K562 (cell line): ENCODE measurements at regions not wholly inside any gene's neighbourhood (a gene's known extent, or its start where the extent isn't known, plus 50 kb on each side); places are given as distances from the start of the nearest gene placed in this dataset.

Experiments used
- ATAC-seq: fragments of 200-7000 bp; cut with Tn5 transposase; 3 replicates; pipeline ENCODE4 v1.9.1; 2020; ENCODE audit warnings: moderate library complexity
- BruUV-seq: library from RNA; stranded (reverse); fragments of 400-500 nt; replicated peaks from 2 replicates; lab custom pipeline; 2021; lab: Mats Ljungman, UMichigan
- CTCF ChIA-PET: fragments of 300-600 bp; formaldehyde crosslinking; extraction: SDS; loops from one replicate; lab custom pipeline; 2021; ENCODE audit warnings: low intra/inter-chr PET ratio; lab: Yijun Ruan, JAX
- POLR2A ChIA-PET: fragments of 300-600, 350-650 bp; sonication (Branson Sonifier 250); formaldehyde crosslinking; extraction: SDS; loops from one replicate; lab custom pipeline; 2021; ENCODE audit warnings: antibody characterized with exemption, inconsistent platforms; lab: Yijun Ruan, JAX
- DNase-seq, 4 experiments: peaks; one replicate each; pipeline versions ENCODE4 v3.0.0 to v3.0.0-alpha.2; 2011 to 2018; ENCODE audit warnings: low spot score in 3 of 4, mixed read lengths in 3 of 4; ENCODE audit errors: extremely low read depth in 1 of 4
- FAIRE-seq: peaks from 2 replicates; lab custom pipeline; 2011; peaks lifted over from hg19 to GRCh38; lab: Jason Lieb, UNC
- H2AFZ ChIP-seq: 2 replicates; pipeline ENCODE4 v1.6.0; 2011; ENCODE audit warnings: low read depth, low read length, control low read depth, inconsistent platforms
- H3K27ac ChIP-seq: fragments of 200-600 bp; 3 replicates; pipeline ENCODE4 v1.8.0; 2011; ENCODE audit warnings: low read depth, mild to moderate bottlenecking, control low read depth, inconsistent platforms, low read length, moderate library complexity, mixed read lengths; ENCODE audit errors: extremely low read depth
- H3K27me3 ChIP-seq, 2 experiments: fragments of 300-600 bp in 1 of 2; 2 replicates in 1 of 2; 3 replicates in 1 of 2; pipeline versions ENCODE4 v1.6.0 to v1.8.0; 2011; ENCODE audit warnings: inconsistent platforms in 2 of 2, low read length in 2 of 2, mild to moderate bottlenecking in 1 of 2, mixed read lengths in 1 of 2, moderate library complexity in 1 of 2; ENCODE audit not compliant: control insufficient read depth in 2 of 2, insufficient read depth in 2 of 2
- H3K36me3 ChIP-seq: fragments of 300-600 bp; 3 replicates; pipeline ENCODE4 v1.8.0; 2011; ENCODE audit warnings: mild to moderate bottlenecking, low read length, inconsistent platforms; ENCODE audit not compliant: control insufficient read depth, insufficient read depth
- H3K4me1 ChIP-seq, 2 experiments: fragments of 200-600 bp in 1 of 2; replicated peaks in 1 of 2; 2 replicates in 1 of 2; 3 replicates in 1 of 2; pipeline versions ENCODE4 v1.5.1 to v1.8.0; 2011; ENCODE audit warnings: inconsistent platforms in 2 of 2, low read length in 2 of 2, mild to moderate bottlenecking in 1 of 2, mixed read lengths in 1 of 2, moderate library complexity in 1 of 2; ENCODE audit not compliant: control insufficient read depth in 2 of 2, insufficient read depth in 2 of 2
- H3K4me2 ChIP-seq: 2 replicates; pipeline ENCODE4 v1.6.1; 2011; ENCODE audit warnings: low read length, control low read depth, inconsistent platforms, mixed read lengths; ENCODE audit not compliant: insufficient read depth
- H3K4me3 ChIP-seq: fragments of 200-600 bp; sonication (generic), shearing (Covaris generic); 2 replicates; pipeline ENCODE4 v1.5.1; 2016; ENCODE audit warnings: control low read depth, inconsistent platforms
- H3K79me2 ChIP-seq: fragments of 200-600 bp; 3 replicates; pipeline ENCODE4 v1.8.0; 2011; ENCODE audit warnings: low read length, inconsistent platforms; ENCODE audit not compliant: control insufficient read depth, insufficient read depth
- H3K9ac ChIP-seq, 2 experiments: 2 replicates each; pipeline versions ENCODE4 v1.6.0 to v1.6.1; 2011; ENCODE audit warnings: low read depth in 2 of 2, low read length in 2 of 2, control low read depth in 1 of 2, inconsistent platforms in 1 of 2, mild to moderate bottlenecking in 1 of 2, mixed read lengths in 1 of 2; ENCODE audit not compliant: insufficient read depth in 1 of 2
- H3K9me1 ChIP-seq: one replicate; pipeline ENCODE4 v1.6.0; 2011; ENCODE audit warnings: inconsistent platforms, mild to moderate bottlenecking, low read length, moderate library complexity; ENCODE audit not compliant: control insufficient read depth, insufficient read depth
- H3K9me3 ChIP-seq: replicated peaks from 2 replicates; pipeline ENCODE4 v1.5.1; 2011; ENCODE audit warnings: low read depth, low read length, inconsistent platforms; ENCODE audit not compliant: control insufficient read depth, insufficient read depth
- H4K20me1 ChIP-seq: replicated peaks from 2 replicates; pipeline ENCODE4 v1.6.1; 2011; ENCODE audit warnings: low read length, inconsistent platforms, mixed read lengths; ENCODE audit not compliant: control insufficient read depth, insufficient read depth
- CBX5 ChIP-seq: IDR thresholded peaks from 2 replicates; pipeline ENCODE4 v1.6.1; 2014; ENCODE audit warnings: low read depth, borderline replicate concordance
- CTBP1 ChIP-seq: fragments of 450-650 bp; IDR thresholded peaks from 2 replicates; pipeline ENCODE4 v1.6.1; 2016; ENCODE audit warnings: borderline replicate concordance
- MAFK ChIP-seq: IDR thresholded peaks from 2 replicates; pipeline ENCODE4 v1.6.1; 2011; ENCODE audit warnings: low read length, improper control_type of control experiment
- NCOA4 ChIP-seq: fragments of 450-650 bp; IDR thresholded peaks from 2 replicates; pipeline ENCODE4 v1.6.1; 2018; ENCODE audit warnings: mild to moderate bottlenecking; ENCODE audit not compliant: partially characterized antibody
- POLR3G ChIP-seq: IDR thresholded peaks from 2 replicates; pipeline ENCODE4 v1.6.1; 2011; ENCODE audit not compliant: insufficient read length, insufficient replicate concordance; ENCODE audit errors: extremely low read depth
- STAT5A ChIP-seq: IDR thresholded peaks from 2 replicates; pipeline ENCODE4 v1.6.1; 2012; ENCODE audit warnings: low read length, inconsistent platforms, borderline replicate concordance
- TAF9B ChIP-seq: fragments of 450-650 bp; IDR thresholded peaks from 2 replicates; pipeline ENCODE4 v1.6.1; 2018; ENCODE audit warnings: mild to moderate bottlenecking; ENCODE audit not compliant: partially characterized antibody
- TBL1XR1 ChIP-seq, 2 experiments: IDR thresholded peaks; 2 replicates each; pipeline ENCODE4 v1.6.1; 2012; ENCODE audit warnings: improper control_type of control experiment in 2 of 2, low read length in 2 of 2, mild to moderate bottlenecking in 1 of 2
- TRIM24 ChIP-seq, 2 experiments: fragments of 450-650 bp; IDR thresholded peaks; 2 replicates each; pipeline ENCODE4 v1.6.1; 2016
- YY1 ChIP-seq, 3 experiments: IDR thresholded peaks; 2 replicates each; pipeline ENCODE4 v1.6.1; 2011; ENCODE audit warnings: low read length in 2 of 3, mild to moderate bottlenecking in 2 of 3, moderate library complexity in 2 of 3, borderline replicate concordance in 1 of 3, control low read depth in 1 of 3, low read depth in 1 of 3; ENCODE audit not compliant: insufficient read depth in 3 of 3, insufficient replicate concordance in 2 of 3, control insufficient read depth in 1 of 3, insufficient read length in 1 of 3; ENCODE audit errors: extremely low read depth in 1 of 3
- ZC3H8 ChIP-seq: fragments of 450-650 bp; IDR thresholded peaks from 2 replicates; pipeline ENCODE4 v1.6.1; 2017
- ZNF197 ChIP-seq: fragments of 200-800 bp; sonication (Bioruptor generic); IDR thresholded peaks from 2 replicates; pipeline ENCODE4 v1.6.1; 2016; ENCODE audit warnings: low read depth, missing genetic modification characterization, missing compliant biosample characterization
- WGBS: fragments of 100-300 bp; shearing (Covaris generic); methylation state at CpG from one replicate; pipeline ENCODE4 v1.1.6; 2016; ENCODE audit warnings: low coverage, mixed read lengths; ENCODE audit not compliant: insufficient coverage; ENCODE audit errors: missing lambda C conversion rate; 5-methylcytosine and 5-hydroxymethylcytosine counted together
- in situ Hi-C: fragments of 300-500 bp; cut with MboI; formaldehyde crosslinking; loops from 4 replicates; pipeline ENCODE4 v1.15.0; 2018; ENCODE audit warnings: inconsistent platforms, mixed read lengths
- intact Hi-C: fragments of 100-400 bp; cut with micrococcal nuclease; formaldehyde crosslinking; loops from 2 replicates; pipeline ENCODE4 v1.14.2; 2022
- TF ChIP-seq, protein P1 (sequence below): fragments of 450-650 bp; conservative IDR thresholded peaks from 2 replicates; pipeline ENCODE4 v1.6.1; 2016; ENCODE audit warnings: missing genetic modification characterization, low read depth, mild to moderate bottlenecking, missing compliant biosample characterization, moderate library complexity
- TF ChIP-seq, protein P2 (sequence below): fragments of 450-650 bp; IDR thresholded peaks from 2 replicates; pipeline ENCODE4 v1.6.1; 2016; ENCODE audit warnings: borderline replicate concordance
- TF ChIP-seq, protein P3 (sequence below): sonication (generic); formaldehyde crosslinking; IDR thresholded peaks from 2 replicates; pipeline ENCODE4 v1.8.0; 2022; ENCODE audit warnings: mild to moderate bottlenecking, low read depth, missing genetic modification reagents
- TF ChIP-seq, protein P4 (sequence below): fragments of 250-450 bp; sonication (Bioruptor Pico); IDR thresholded peaks from 2 replicates; pipeline ENCODE4 v1.5.0; 2021

DNA sequence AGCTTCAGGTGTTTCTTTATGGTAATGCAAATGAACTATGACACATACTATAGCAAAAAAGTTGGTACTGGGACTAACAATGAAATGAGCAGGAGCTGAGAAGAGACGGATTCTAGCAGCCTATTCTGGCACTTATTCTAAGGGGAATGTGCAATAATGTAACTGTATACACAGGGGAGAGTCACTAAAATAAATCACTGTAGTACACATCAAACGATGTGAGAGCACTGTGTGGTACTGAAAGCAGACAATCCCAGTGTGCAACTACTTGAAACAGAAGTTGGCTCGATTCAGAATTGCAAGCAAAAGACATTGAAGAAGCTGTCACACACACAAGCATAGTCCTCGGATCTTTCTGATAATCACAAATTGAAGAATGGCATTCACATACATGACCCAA, 1713.0 kb upstream of the CDH9 start:
- Histone ChIP-seq H3K9ac (no peak overlapping the region), H4K20me1 (no peaks in the 10 kb centered on the region), H3K9me3 (no peaks in the 10 kb centered on the region), H3K27me3 (no peaks in the 10 kb centered on the region), H3K79me2 (no peaks in the 10 kb centered on the region), H3K4me2 (no peak overlapping the region), H3K4me1 (no peaks in the 10 kb centered on the region), H3K36me3 (no peaks in the 10 kb centered on the region), H2AFZ (no peak overlapping the region), H3K27ac (no peak overlapping the region), H3K9me1 (no peaks in the 10 kb centered on the region), H3K4me3 (no peak overlapping the region)
- 3% methylated on average over 4 of the region's 4 CpGs for WGBS
- FAIRE-seq: no peak
- intact Hi-C loops (no loop called here), in situ Hi-C loops (loop anchor here (25.0 kb wide), 1 partner anchor 414 kb away; no protein-coding TSS in a partner anchor)
- ATAC-seq: no peak
- BruUV-seq: no TSS peak
- ChIA-PET POLR2A (no interaction called here), CTCF (no interaction called here)
- DNase-seq: no peak
- TF ChIP-seq STAT5A (no peak), NCOA4 (no peak), CBX5 (no peak), TRIM24 (IDR thresholded peaks at IDR 0.05) (no peak), ZC3H8 (no peak), POLR3G (no peak), CTBP1 (no peak), TBL1XR1 (IDR thresholded peaks at IDR 0.05; ENCODE audit: low read length in 2 of 2) (no peak), ZNF197 (CRISPR knock-in tag) (no peak), YY1 (IDR thresholded peaks at IDR 0.05; ENCODE audit: borderline replicate concordance in 1 of 3, control insufficient read depth in 1 of 3, extremely low read depth in 1 of 3, insufficient read depth in 3 of 3, insufficient read length in 1 of 3, insufficient replicate concordance in 2 of 3, low read depth in 1 of 3, low read length in 2 of 3) (no peak), MAFK (no peak), TAF9B (no peak)
- TF ChIP-seq, protein P1, sequence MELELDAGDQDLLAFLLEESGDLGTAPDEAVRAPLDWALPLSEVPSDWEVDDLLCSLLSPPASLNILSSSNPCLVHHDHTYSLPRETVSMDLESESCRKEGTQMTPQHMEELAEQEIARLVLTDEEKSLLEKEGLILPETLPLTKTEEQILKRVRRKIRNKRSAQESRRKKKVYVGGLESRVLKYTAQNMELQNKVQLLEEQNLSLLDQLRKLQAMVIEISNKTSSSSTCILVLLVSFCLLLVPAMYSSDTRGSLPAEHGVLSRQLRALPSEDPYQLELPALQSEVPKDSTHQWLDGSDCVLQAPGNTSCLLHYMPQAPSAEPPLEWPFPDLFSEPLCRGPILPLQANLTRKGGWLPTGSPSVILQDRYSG (tag): no peak
- TF ChIP-seq, protein P2, sequence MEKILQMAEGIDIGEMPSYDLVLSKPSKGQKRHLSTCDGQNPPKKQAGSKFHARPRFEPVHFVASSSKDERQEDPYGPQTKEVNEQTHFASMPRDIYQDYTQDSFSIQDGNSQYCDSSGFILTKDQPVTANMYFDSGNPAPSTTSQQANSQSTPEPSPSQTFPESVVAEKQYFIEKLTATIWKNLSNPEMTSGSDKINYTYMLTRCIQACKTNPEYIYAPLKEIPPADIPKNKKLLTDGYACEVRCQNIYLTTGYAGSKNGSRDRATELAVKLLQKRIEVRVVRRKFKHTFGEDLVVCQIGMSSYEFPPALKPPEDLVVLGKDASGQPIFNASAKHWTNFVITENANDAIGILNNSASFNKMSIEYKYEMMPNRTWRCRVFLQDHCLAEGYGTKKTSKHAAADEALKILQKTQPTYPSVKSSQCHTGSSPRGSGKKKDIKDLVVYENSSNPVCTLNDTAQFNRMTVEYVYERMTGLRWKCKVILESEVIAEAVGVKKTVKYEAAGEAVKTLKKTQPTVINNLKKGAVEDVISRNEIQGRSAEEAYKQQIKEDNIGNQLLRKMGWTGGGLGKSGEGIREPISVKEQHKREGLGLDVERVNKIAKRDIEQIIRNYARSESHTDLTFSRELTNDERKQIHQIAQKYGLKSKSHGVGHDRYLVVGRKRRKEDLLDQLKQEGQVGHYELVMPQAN: no peak
- TF ChIP-seq, protein P3, sequence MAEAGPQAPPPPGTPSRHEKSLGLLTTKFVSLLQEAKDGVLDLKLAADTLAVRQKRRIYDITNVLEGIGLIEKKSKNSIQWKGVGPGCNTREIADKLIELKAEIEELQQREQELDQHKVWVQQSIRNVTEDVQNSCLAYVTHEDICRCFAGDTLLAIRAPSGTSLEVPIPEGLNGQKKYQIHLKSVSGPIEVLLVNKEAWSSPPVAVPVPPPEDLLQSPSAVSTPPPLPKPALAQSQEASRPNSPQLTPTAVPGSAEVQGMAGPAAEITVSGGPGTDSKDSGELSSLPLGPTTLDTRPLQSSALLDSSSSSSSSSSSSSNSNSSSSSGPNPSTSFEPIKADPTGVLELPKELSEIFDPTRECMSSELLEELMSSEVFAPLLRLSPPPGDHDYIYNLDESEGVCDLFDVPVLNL (CRISPR knock-in tag): no peak
- TF ChIP-seq, protein P4, sequence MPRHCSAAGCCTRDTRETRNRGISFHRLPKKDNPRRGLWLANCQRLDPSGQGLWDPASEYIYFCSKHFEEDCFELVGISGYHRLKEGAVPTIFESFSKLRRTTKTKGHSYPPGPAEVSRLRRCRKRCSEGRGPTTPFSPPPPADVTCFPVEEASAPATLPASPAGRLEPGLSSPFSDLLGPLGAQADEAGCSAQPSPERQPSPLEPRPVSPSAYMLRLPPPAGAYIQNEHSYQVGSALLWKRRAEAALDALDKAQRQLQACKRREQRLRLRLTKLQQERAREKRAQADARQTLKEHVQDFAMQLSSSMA (CRISPR knock-in tag): no peak
